A673 (cell line): ENCODE measurements at regions not wholly inside any gene's neighbourhood (a gene's known extent, or its start where the extent isn't known, plus 50 kb on each side); places are given as distances from the start of the nearest gene placed in this dataset.

Source experiments
- CTCF ChIP-seq: fragments of 300-800, 200-600 bp; sonication (generic); conservative IDR thresholded peaks from 2 replicates; pipeline ENCODE4 v1.5.1; 2017; ENCODE audit warnings: low read depth, mild to moderate bottlenecking, antibody characterized with exemption, low read length, moderate library complexity, mixed read lengths
- EZH2 ChIP-seq: fragments of 200-600 bp; sonication (generic); IDR thresholded peaks from 2 replicates; pipeline ENCODE4 v1.6.1; 2017; ENCODE audit warnings: borderline replicate concordance, low read depth, mild to moderate bottlenecking, mixed read lengths, antibody characterized with exemption, low read length; ENCODE audit not compliant: poor library complexity, severe bottlenecking

DNA sequence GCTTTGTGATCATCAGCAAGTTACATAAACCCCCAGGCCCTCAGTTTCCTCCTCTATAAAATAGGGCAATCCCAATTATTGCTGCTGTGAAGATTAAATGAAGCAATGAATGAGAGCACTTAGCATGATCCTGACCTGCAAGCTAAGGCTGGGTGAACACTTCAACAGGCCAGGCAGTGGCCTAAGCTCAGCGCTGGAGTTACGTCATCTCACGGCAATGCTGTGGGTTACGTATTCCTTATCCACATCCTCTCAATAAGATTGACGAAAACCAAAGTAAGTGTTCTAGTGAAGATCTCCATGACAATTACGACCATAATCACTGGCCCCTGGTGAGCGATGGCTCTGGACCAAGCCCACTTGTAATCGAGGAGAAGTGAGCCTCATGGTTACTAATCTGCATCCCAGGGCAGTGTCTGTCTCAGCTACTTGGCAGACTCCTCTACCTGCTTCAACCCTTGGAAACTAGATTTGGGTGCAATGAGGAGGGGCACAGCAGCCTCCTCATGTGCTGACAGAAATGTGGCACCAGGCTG, 274.1 kb upstream of the ARID1B start:
- TF ChIP-seq CTCF (no peak), EZH2 (no peak)
